NCI-H748 treated with DMSO at 0.1 percent for 48 hours (cell line): ENCODE measurements at regions not wholly inside any gene's neighbourhood (a gene's known extent, or its start where the extent isn't known, plus 50 kb on each side); places are given as distances from the start of the nearest gene placed in this dataset.

Experiments
- DNase-seq: peaks from one replicate; lab custom pipeline; 2025; lab: John Stamatoyannopoulos, UW

GRCh38 chr10:70939441-70940003 lies 51.2 kb upstream of the PCBD1 start:
- DNase-seq, result no peak

- no peak for DNase-seq
Observed at GRCh38 chr10:70940834-70941568, 52.6 kb upstream of the PCBD1 start.

GRCh38 chr10:70942125-70942524 lies 53.8 kb upstream of the PCBD1 start:
- no peak for DNase-seq

GRCh38 chr10:70942725-70943124 lies 54.4 kb upstream of the PCBD1 start:
- no peak for DNase-seq

- no peak for DNase-seq
Observed at GRCh38 chr10:70943249-70943648, 54.9 kb upstream of the PCBD1 start.

- DNase-seq, result no peak
Observed at GRCh38 chr10:70943841-70944466, 55.6 kb upstream of the PCBD1 start.

GRCh38 chr10:70950037-70950436 lies 61.7 kb upstream of the PCBD1 start:
- DNase-seq, result no peak

GRCh38 chr10:70950801-70951200 lies 62.4 kb upstream of the PCBD1 start:
- no peak for DNase-seq

- DNase-seq, result no peak
Observed at GRCh38 chr10:70952401-70952800, 64.0 kb upstream of the PCBD1 start.

- no peak for DNase-seq
Observed at GRCh38 chr10:70952921-70953320, 64.6 kb upstream of the PCBD1 start.

- DNase-seq, result no peak
Observed at GRCh38 chr10:70954381-70955176, 66.2 kb upstream of the PCBD1 start.

GRCh38 chr10:70956029-70956759 lies 67.8 kb upstream of the PCBD1 start:
- no peak for DNase-seq

GRCh38 chr10:70958396-70958795 lies 70.0 kb upstream of the PCBD1 start:
- DNase-seq, result no peak

- DNase-seq, result no peak
Observed at GRCh38 chr10:70960316-70960715, 72.0 kb upstream of the PCBD1 start.

GRCh38 chr10:70960783-70961570 lies 72.6 kb upstream of the PCBD1 start:
- DNase-seq, result no peak

GRCh38 chr10:70962686-70963085 lies 74.3 kb upstream of the PCBD1 start:
- DNase-seq, result no peak

- no peak for DNase-seq
Observed at GRCh38 chr10:70963271-70963670, 74.9 kb upstream of the PCBD1 start.

- DNase-seq, result no peak
Observed at GRCh38 chr10:70964245-70964644, 75.9 kb upstream of the PCBD1 start.

GRCh38 chr10:70964881-70965280 lies 76.5 kb upstream of the PCBD1 start:
- no peak for DNase-seq

GRCh38 chr10:70965566-70965965 lies 77.2 kb upstream of the PCBD1 start:
- no peak for DNase-seq
